Kidney (tissue), 13 donors: ENCODE measurements at regions not wholly inside any gene's neighbourhood (a gene's known extent, or its start where the extent isn't known, plus 50 kb on each side); places are given as distances from the start of the nearest gene placed in this dataset.

Experiments used
- DNase-seq, 5 donors: peaks; one replicate each; pipeline ENCODE4 v3.0.0-alpha.2; 2013 to 2020
- FAIRE-seq: peaks from 2 replicates; lab custom pipeline; 2012; peaks lifted over from hg19 to GRCh38; lab: Jason Lieb, UNC
- H3K27ac ChIP-seq, 2 donors: one replicate each; pipeline ENCODE4 v1.7.0; 2013; ENCODE audit warnings: low read depth in 2 of 2, low read length in 2 of 2, inconsistent platforms in 1 of 2
- H3K27me3 ChIP-seq: one replicate; pipeline ENCODE4 v1.7.1; 2013; ENCODE audit warnings: low read length, inconsistent platforms; ENCODE audit not compliant: control insufficient read depth, insufficient read depth
- H3K36me3 ChIP-seq, 3 donors: one replicate each; pipeline versions ENCODE4 v1.7.0 to v1.7.1; 2013; ENCODE audit warnings: low read length in 3 of 3, control low read depth in 1 of 3, inconsistent platforms in 1 of 3; ENCODE audit not compliant: insufficient read depth in 3 of 3, control insufficient read depth in 2 of 3
- H3K4me1 ChIP-seq, 3 donors: one replicate each; pipeline versions ENCODE4 v1.7.0 to v1.7.1; 2013; ENCODE audit warnings: low read length in 3 of 3, inconsistent platforms in 1 of 3, low read depth in 1 of 3; ENCODE audit not compliant: control insufficient read depth in 2 of 3, insufficient read depth in 2 of 3
- H3K4me3 ChIP-seq, 3 donors: one replicate each; pipeline versions ENCODE4 v1.7.0 to v1.8.1; 2013; ENCODE audit warnings: low read length in 3 of 3, control low read depth in 1 of 3, inconsistent platforms in 1 of 3
- H3K9ac ChIP-seq, 3 donors: one replicate each; pipeline versions ENCODE4 v1.7.0 to v1.7.1; 2013; ENCODE audit warnings: low read length in 3 of 3, control low read depth in 1 of 3, inconsistent platforms in 1 of 3
- H3K9me3 ChIP-seq, 3 donors: one replicate each; pipeline versions ENCODE4 v1.7.0 to v1.7.1; 2013; ENCODE audit warnings: low read length in 3 of 3, control low read depth in 1 of 3, inconsistent platforms in 1 of 3; ENCODE audit not compliant: control insufficient read depth in 2 of 3, insufficient read depth in 1 of 3
- CTCF ChIP-seq: IDR thresholded peaks from 3 replicates; pipeline ENCODE4 v1.5.1; 2012; ENCODE audit warnings: mild to moderate bottlenecking, moderate library complexity, borderline replicate concordance; ENCODE audit not compliant: insufficient read depth; ENCODE audit errors: extremely low read depth
- intact Hi-C: fragments of 100-400 bp; cut with DNase I; formaldehyde crosslinking; loops from one replicate; pipeline ENCODE4 v1.11.1; 2022
- donor health status: control.
- donor health status: control.
- donor health status: control.
- donor health status: control.
- donor health status: control.
- donor health status: DM: yes; HTN: yes; CAD: no.
- donor health status: Normal renal cell carcinoma (clear cell type).

GRCh38 chr3:59424268-59425010 is 374.6 kb upstream of the CFAP20DC start:
- Histone ChIP-seq H3K27ac (no peak overlapping the region), H3K9ac (no peak overlapping the region), H3K4me3 (no peak overlapping the region), H3K36me3 (no peaks in the 10 kb centered on the region), H3K9me3 (no peaks in the 10 kb centered on the region), H3K4me1 (no peaks in the 10 kb centered on the region), H3K27me3 (no peaks in the 10 kb centered on the region)
- no peak for TF ChIP-seq CTCF
- no peak for FAIRE-seq
- intact Hi-C loops, result no loop called here
- no peak for DNase-seq

GRCh38 chr3:59423707-59424106 is 373.9 kb upstream of the CFAP20DC start:
- no peak for TF ChIP-seq CTCF
- no peak overlapping the region for H3K9ac ChIP-seq
- H3K27me3 ChIP-seq, result no peaks in the 10 kb centered on the region
- no peak overlapping the region for H3K27ac ChIP-seq
- FAIRE-seq (no peak), DNase-seq (no peak)
- H3K4me1 ChIP-seq, result no peaks in the 10 kb centered on the region
- H3K4me3 ChIP-seq, result no peak overlapping the region
- intact Hi-C loops, result no loop called here
- no peaks in the 10 kb centered on the region for H3K9me3 ChIP-seq
- no peaks in the 10 kb centered on the region for H3K36me3 ChIP-seq

DNA sequence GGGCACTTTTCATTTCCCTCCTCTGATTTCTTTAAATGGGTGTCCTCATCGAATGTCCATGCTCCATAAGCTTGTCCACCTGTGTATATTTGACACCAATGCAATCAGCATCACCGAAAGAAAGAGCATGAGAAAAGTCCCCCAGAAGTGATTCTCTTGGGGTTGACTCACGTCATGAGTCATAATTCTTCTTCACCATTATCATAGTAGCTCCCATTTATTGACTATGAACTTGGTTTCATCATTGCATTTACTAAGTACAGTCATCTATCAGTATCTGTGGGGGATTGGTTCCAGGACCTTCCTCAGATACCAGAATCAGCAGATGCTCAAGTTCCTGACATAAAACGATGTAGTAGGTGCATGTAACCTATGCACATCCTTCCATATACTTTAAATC is 372.5 kb upstream of the CFAP20DC start:
- H3K36me3 ChIP-seq, result no peaks in the 10 kb centered on the region

More for the DNA sequence above, 372.5 kb upstream of the CFAP20DC start:
- intact Hi-C loops, result no loop called here
- FAIRE-seq (no peak), DNase-seq (no peak)
- H3K4me1 ChIP-seq, result no peaks in the 10 kb centered on the region
- H3K9ac ChIP-seq, result no peak overlapping the region
- H3K9me3 ChIP-seq, result no peaks in the 10 kb centered on the region
- no peaks in the 10 kb centered on the region for H3K27me3 ChIP-seq
- TF ChIP-seq CTCF, result no peak
- no peak overlapping the region for H3K27ac ChIP-seq
- no peak overlapping the region for H3K4me3 ChIP-seq
